D721Med (cell line): ENCODE measurements at regions not wholly inside any gene's neighbourhood (a gene's known extent, or its start where the extent isn't known, plus 50 kb on each side); places are given as distances from the start of the nearest gene placed in this dataset.
A peak's percentile ranks its signal among the peaks of the same experiment; 100 is the strongest.
"Not testable (repeated sequence)": the region's sequence is repeated elsewhere in the genome, so short reads cannot be mapped to it uniquely, and the experiment has no call there.

Source experiments
- DNase-seq: peaks from one replicate; pipeline ENCODE4 v3.0.0; 2011; ENCODE audit warnings: low spot score; ENCODE audit not compliant: insufficient read length
- FAIRE-seq: peaks from 2 replicates; lab custom pipeline; 2011; peaks lifted over from hg19 to GRCh38; lab: Jason Lieb, UNC
- TF ChIP-seq, protein P1 (sequence below): IDR thresholded peaks from 2 replicates; pipeline ENCODE4 v1.5.1; 2012; ENCODE audit warnings: mild to moderate bottlenecking, control low read depth; ENCODE audit not compliant: insufficient read depth; ENCODE audit errors: missing control alignments

DNA sequence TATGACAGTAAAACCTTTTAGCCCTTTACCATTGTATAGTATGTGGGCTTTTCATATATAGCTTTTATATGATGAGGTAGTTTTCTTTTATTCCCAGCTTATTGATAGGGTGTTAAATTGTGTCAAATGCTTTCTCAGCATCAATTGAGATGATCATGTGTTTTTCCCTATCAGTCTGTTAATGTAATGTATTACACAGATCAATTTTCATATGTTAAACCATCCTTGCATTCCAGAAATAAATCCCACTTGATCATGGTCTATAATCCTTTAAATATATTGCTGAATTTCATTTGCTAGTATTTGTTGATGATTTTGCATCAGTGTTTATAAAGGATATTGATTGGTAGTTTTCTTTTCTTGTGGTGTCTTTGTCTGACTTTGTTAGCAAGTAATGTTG lies 603.9 kb downstream of the TRHDE start:
- FAIRE-seq = peak; percentile 21

GRCh38 chr12:72888693-72889092 lies 616.5 kb downstream of the TRHDE start:
- TF ChIP-seq, protein P1, sequence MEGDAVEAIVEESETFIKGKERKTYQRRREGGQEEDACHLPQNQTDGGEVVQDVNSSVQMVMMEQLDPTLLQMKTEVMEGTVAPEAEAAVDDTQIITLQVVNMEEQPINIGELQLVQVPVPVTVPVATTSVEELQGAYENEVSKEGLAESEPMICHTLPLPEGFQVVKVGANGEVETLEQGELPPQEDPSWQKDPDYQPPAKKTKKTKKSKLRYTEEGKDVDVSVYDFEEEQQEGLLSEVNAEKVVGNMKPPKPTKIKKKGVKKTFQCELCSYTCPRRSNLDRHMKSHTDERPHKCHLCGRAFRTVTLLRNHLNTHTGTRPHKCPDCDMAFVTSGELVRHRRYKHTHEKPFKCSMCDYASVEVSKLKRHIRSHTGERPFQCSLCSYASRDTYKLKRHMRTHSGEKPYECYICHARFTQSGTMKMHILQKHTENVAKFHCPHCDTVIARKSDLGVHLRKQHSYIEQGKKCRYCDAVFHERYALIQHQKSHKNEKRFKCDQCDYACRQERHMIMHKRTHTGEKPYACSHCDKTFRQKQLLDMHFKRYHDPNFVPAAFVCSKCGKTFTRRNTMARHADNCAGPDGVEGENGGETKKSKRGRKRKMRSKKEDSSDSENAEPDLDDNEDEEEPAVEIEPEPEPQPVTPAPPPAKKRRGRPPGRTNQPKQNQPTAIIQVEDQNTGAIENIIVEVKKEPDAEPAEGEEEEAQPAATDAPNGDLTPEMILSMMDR = no peak
- DNase-seq (no peak), FAIRE-seq (no peak)

More for the DNA sequence above, 603.9 kb downstream of the TRHDE start:
- TF ChIP-seq, protein P1 = no peak
- no peak for DNase-seq

DNA sequence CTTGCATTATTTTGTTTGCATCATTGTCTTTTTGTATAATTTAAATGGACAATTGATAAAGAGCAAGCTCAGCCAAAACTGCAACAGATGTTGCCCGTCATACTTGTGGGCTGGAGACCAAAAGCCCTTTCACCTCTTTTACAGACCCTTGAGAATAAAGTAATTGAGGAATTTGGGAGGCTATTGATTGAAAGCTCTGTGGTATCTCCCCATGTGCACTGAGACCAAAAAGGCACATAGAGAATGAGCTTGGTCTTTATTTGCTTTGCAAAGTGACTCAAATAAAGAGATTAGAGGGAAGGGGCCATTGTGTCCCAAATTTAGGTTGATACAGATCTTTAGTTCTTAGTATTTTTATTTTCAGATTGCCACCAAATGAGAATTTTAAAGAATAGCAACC lies 617.6 kb downstream of the TRHDE start:
- TF ChIP-seq, protein P1 = no peak
- FAIRE-seq = no peak

DNA sequence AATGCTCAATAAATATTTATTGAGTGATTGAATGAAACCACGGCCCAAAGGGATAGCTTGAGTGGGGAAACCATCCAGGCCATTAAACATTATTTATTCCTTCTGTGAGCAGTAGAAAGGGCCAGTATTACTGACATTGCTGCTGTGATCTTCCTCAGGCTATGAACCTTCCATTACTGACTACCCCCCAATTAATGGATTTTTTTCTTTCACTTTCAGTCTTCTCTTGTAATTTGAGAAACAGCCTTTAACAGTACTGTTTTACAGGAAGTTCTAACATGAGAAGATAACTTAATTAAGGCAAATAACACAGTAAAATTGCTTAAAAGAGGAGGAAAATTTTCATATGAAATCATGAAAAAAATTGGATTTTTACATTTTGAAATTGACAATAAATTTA lies 629.5 kb downstream of the TRHDE start:
- DNase-seq = no peak
- no peak for FAIRE-seq
- TF ChIP-seq, protein P1 = no peak

More for the DNA sequence above, 617.6 kb downstream of the TRHDE start:
- no peak for DNase-seq

DNA sequence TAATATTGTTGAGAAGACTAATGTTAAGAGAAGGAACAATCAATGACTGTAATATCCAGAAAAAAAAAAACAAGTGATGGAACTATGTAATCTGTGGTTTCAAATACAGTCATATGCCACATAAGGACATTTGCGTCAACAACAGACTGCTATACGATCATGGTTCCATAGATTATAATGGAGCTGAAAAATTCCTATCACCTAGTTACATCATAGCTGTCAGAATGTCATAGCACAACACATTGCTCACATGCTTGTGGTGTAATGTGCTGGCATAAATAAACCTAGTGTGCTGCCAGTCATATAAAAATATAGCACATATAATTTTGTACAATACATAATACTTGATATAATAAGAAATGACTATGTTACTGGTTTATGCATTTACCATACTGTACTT lies 653.5 kb downstream of the TRHDE start:
- no peak for DNase-seq
- no peak for FAIRE-seq
- TF ChIP-seq, protein P1 = no peak

DNA sequence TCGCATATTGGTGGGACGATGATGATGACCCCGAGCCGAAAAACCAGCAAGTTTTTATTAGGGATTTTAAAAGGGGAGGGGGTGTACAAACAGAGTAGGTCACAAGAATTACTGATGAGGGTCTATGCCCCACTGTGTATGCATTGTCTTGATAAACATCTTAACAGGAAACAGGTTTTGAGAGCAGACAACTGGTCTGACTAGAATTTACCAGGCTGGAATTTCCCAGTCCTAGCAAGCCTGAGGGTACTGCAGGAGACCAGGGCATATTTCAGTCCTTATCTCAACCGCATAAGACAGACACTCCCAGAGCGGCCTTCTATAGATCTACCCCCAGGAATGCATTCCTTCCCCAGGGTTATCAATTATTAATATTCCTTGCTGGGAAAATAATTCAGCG lies 659.7 kb downstream of the TRHDE start:
- not testable (repeated sequence) for DNase-seq, FAIRE-seq

DNA sequence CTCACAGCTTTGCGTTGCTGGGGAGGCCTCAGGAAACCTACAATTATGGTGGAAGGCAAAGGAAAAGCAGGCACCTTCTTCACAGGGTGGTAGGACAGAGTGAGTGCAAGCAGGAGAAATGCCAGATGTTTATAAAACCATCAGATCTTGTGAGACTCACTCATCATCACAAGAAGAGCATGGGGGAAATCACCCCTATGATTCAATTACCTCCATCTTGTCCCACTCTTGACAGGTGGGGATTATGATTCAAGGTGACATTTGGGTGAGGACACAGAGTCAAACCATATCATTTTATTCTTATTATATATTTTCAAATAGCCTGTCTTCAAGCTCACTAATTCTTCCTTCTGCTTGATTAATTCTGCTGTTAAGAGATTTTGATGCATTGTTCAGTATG lies 665.3 kb downstream of the TRHDE start:
- FAIRE-seq = no peak

More for the DNA sequence above, 665.3 kb downstream of the TRHDE start:
- TF ChIP-seq, protein P1 = no peak
- DNase-seq = no peak
